GM12873 (cell line): ENCODE measurements at regions not wholly inside any gene's neighbourhood (a gene's known extent, or its start where the extent isn't known, plus 50 kb on each side); places are given as distances from the start of the nearest gene placed in this dataset.
A peak's percentile ranks its signal among the peaks of the same experiment; 100 is the strongest.

Experiments
- TF ChIP-seq, protein P1 (sequence below): IDR thresholded peaks from 2 replicates; pipeline ENCODE4 v1.5.1; 2012; ENCODE audit warnings: low read depth, mild to moderate bottlenecking, moderate library complexity, low read length, control low read depth; ENCODE audit not compliant: insufficient read depth; ENCODE audit errors: missing control alignments

DNA sequence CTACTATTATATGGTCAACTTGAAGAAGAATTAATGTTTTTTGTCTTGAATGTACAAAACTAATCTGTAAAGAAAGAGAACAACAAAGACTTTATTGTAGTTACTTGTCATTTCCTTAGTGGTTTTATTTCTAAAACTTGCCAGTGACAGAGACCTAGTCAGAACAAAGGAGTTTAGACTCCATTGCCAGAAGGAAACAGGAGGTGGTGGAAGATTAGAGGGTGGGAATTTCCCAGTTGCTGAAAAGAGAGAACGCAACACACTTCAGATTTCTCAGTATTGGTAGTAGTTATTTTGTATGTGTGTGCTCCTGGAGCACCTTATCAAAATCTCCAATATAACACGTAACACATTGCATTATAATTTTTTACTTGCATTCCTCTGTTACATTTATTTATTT, 81.4 kb downstream of the CDCA7 start:
- TF ChIP-seq, protein P1, sequence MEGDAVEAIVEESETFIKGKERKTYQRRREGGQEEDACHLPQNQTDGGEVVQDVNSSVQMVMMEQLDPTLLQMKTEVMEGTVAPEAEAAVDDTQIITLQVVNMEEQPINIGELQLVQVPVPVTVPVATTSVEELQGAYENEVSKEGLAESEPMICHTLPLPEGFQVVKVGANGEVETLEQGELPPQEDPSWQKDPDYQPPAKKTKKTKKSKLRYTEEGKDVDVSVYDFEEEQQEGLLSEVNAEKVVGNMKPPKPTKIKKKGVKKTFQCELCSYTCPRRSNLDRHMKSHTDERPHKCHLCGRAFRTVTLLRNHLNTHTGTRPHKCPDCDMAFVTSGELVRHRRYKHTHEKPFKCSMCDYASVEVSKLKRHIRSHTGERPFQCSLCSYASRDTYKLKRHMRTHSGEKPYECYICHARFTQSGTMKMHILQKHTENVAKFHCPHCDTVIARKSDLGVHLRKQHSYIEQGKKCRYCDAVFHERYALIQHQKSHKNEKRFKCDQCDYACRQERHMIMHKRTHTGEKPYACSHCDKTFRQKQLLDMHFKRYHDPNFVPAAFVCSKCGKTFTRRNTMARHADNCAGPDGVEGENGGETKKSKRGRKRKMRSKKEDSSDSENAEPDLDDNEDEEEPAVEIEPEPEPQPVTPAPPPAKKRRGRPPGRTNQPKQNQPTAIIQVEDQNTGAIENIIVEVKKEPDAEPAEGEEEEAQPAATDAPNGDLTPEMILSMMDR, result no peak

DNA sequence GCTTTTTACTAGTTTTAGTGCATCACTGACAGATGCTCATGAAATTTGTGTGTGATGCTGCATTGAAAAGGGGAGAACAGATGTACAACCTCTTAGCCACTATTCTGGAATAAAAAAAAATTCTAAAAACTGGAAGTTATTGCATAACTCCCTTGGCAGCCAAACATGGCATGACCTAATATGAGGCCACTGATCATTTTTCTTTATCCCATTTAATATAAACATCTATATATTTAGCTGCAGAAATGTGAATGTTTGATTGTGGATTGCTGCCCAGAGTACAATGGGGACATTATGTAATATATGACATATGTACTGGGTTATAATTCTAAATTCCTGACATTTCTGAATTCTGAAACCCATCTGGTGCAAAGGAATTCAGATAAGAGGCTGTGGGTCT, 86.5 kb downstream of the CDCA7 start:
- TF ChIP-seq, protein P1, result no peak

DNA sequence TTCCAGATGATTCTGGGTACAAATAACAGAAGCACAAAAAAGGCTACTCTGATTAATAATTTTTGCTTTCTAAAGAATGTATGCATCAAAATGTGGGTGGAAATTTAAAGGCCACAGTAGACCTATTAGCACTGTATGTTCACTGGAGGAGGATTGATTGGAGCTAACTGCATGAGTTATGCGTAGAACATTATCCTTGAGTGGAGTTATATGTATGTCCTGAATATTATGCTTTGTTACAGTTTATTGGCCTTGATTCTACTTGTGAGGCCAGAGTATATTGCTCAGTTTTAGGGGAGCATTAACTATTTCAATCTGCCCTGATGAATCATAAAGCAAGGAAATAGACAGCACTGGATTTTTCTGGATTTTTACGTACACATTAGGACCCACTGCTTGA, 87.9 kb downstream of the CDCA7 start:
- TF ChIP-seq, protein P1, result no peak

DNA sequence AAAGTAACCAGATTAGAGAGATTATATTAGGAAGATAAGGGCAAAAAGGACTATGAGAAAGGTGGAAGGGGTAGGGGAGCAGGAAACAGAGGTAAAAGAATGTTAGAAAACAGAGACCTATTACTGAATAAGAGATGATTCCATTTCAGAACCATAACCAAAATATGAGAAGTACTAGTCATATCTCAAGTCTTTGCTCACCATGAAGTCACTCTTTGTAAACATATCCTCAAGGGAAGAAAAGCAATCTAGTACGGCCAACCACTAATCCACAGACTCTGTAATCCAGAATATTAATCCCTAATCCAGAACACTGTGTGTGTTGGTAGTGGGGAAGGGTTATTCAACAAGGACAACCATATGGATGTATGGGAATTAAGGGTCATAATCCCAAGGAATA, 92.0 kb downstream of the CDCA7 start:
- TF ChIP-seq, protein P1, result no peak

DNA sequence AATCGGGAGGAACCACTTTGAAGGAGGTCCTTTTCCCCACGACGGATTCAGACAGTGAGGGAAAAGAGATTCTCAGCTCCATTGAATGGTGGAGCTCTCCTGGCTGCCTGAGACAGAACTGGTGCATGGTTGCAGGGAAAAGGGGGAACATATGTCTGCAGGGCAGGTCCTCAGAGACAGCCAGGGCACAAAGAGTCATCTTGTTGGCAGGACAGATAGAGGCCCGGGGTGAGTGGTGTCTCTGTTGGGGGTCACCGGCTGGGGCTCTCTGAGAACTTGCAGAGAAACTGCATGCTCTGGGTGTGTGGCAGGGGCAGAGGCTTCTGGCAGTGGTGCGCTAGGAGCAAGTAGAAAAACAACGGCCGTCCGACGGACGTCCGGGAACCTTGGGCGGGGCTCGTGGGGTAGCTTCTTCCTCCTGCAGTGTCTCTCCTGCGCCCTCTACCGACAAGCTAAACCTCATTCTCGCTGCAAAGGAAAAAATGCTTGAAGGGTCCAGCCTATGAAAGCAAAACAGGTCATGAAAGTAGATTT, 94.3 kb downstream of the CDCA7 start:
- TF ChIP-seq, protein P1, result peak; percentile 71

DNA sequence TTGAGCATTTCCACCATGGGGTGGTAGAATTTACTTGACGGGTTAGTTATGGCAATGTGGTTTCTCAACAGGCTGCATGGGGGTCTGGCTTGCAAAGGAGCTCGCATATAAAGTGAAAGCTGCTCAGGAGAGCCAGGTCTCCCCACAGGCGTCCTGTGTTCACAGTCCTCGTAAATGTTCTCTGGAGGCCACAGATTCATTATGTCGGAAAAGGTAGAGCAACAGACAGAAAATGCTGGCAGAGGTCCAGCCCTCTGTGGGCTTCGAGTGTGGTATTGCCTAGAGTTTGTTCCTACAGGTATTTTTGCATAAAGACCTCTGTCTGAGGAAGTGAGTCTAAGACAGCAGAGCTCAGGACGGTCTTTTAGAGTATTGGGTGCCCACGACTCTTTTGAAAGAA, 96.4 kb downstream of the CDCA7 start:
- TF ChIP-seq, protein P1, result no peak

DNA sequence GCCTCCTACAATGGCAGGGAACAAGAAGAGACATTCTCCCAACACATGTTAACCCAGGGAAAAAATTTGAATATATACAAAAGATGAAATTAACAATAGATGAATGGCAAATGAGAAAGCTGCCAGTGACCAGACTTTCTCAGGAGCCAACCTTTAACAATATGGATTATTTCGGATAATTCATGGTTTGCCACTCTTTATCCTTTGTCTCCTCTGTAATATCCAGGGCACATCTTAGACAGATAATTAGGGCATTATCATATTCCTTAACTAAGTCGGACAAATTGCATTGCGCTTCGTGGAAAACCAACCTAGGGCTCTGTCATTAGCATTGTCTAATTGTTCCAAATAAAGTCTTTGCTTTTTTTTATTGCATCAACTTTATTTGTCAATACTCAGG, 97.3 kb downstream of the CDCA7 start:
- TF ChIP-seq, protein P1, result no peak
